Type B pancreatic cell (in vitro differentiated cells): ENCODE measurements at regions not wholly inside any gene's neighbourhood (a gene's known extent, or its start where the extent isn't known, plus 50 kb on each side); places are given as distances from the start of the nearest gene placed in this dataset.
"Not testable (repeated sequence)": the region's sequence is repeated elsewhere in the genome, so short reads cannot be mapped to it uniquely, and the experiment has no call there.

Experiments
- DNase-seq: peaks from one replicate; pipeline ENCODE4 v3.0.0; 2021; ENCODE audit warnings: mixed read lengths; ENCODE audit not compliant: unreplicated experiment; ENCODE audit errors: extremely low spot score
- H3K27ac Mint-ChIP-seq: 2 replicates; pipeline ENCODE4 v1.8.0; 2021; ENCODE audit warnings: mild to moderate bottlenecking, mixed read lengths
- H3K27me3 Mint-ChIP-seq: 2 replicates; pipeline ENCODE4 v1.8.0; 2021; ENCODE audit warnings: mixed read lengths
- H3K36me3 Mint-ChIP-seq: 2 replicates; pipeline ENCODE4 v1.8.0; 2021; ENCODE audit warnings: mixed read lengths
- H3K4me1 Mint-ChIP-seq: one replicate; pipeline ENCODE4 v1.8.0; 2021; ENCODE audit warnings: mixed read lengths; ENCODE audit not compliant: unreplicated experiment
- H3K4me3 Mint-ChIP-seq: 2 replicates; pipeline ENCODE4 v1.8.0; 2021; ENCODE audit warnings: mild to moderate bottlenecking, mixed read lengths
- H3K9me3 Mint-ChIP-seq: 2 replicates; pipeline ENCODE4 v1.8.0; 2021; ENCODE audit warnings: mixed read lengths
- TF ChIP-seq, protein P1 (sequence below): fragments of 200-600 bp; sonication (generic); conservative IDR thresholded peaks from 2 replicates; pipeline ENCODE4 v1.5.0; 2021; ENCODE audit warnings: antibody characterized with exemption, mild to moderate bottlenecking

- TF ChIP-seq, protein P1, sequence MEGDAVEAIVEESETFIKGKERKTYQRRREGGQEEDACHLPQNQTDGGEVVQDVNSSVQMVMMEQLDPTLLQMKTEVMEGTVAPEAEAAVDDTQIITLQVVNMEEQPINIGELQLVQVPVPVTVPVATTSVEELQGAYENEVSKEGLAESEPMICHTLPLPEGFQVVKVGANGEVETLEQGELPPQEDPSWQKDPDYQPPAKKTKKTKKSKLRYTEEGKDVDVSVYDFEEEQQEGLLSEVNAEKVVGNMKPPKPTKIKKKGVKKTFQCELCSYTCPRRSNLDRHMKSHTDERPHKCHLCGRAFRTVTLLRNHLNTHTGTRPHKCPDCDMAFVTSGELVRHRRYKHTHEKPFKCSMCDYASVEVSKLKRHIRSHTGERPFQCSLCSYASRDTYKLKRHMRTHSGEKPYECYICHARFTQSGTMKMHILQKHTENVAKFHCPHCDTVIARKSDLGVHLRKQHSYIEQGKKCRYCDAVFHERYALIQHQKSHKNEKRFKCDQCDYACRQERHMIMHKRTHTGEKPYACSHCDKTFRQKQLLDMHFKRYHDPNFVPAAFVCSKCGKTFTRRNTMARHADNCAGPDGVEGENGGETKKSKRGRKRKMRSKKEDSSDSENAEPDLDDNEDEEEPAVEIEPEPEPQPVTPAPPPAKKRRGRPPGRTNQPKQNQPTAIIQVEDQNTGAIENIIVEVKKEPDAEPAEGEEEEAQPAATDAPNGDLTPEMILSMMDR, result no peak
- H3K9me3 Mint-ChIP-seq, result peaks cover 5% of the 10 kb centered on the region
- no peak overlapping the region for H3K27ac Mint-ChIP-seq
- H3K4me3 Mint-ChIP-seq, result no peak overlapping the region
- no peaks in the 10 kb centered on the region for H3K4me1 Mint-ChIP-seq
- no peaks in the 10 kb centered on the region for H3K27me3 Mint-ChIP-seq
- no peaks in the 10 kb centered on the region for H3K36me3 Mint-ChIP-seq
- no peak for DNase-seq
Measured at GRCh38 chr19:34576292-34576691, 94.7 kb downstream of the WTIP start.

- no peak for DNase-seq
- H3K9me3 Mint-ChIP-seq, result peaks cover 5% of the 10 kb centered on the region
- TF ChIP-seq, protein P1, result no peak
- no peak overlapping the region for H3K27ac Mint-ChIP-seq
- H3K4me3 Mint-ChIP-seq, result no peak overlapping the region
- H3K4me1 Mint-ChIP-seq, result no peaks in the 10 kb centered on the region
- H3K36me3 Mint-ChIP-seq, result no peaks in the 10 kb centered on the region
- H3K27me3 Mint-ChIP-seq, result no peaks in the 10 kb centered on the region
Measured at GRCh38 chr19:34575206-34575605, 93.6 kb downstream of the WTIP start.

DNA sequence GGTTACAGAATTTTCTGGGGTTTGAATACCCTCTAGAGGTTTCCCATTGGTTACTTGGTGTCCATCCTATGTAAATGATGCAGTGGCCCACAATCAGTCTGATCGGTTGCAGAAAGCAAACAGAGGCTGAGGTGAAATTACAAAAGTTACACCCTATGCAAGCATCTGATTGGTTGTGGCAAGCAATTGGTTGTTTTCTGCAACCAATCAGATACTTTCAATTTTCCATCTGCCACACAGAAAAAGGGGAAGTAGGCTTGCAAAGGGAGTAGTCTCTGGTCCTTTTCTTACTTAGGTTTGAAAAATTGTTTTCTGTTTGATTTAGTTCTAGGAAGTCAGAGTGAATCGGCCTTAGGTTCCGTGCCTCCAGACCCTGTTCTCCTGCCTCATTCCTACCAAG, 93.1 kb downstream of the WTIP start:
- no peaks in the 10 kb centered on the region for H3K4me1 Mint-ChIP-seq
- H3K4me3 Mint-ChIP-seq, result no peak overlapping the region
- peaks cover 5% of the 10 kb centered on the region for H3K9me3 Mint-ChIP-seq
- TF ChIP-seq, protein P1, result no peak
- no peak overlapping the region for H3K27ac Mint-ChIP-seq
- DNase-seq, result no peak
- no peaks in the 10 kb centered on the region for H3K27me3 Mint-ChIP-seq
- no peaks in the 10 kb centered on the region for H3K36me3 Mint-ChIP-seq

DNA sequence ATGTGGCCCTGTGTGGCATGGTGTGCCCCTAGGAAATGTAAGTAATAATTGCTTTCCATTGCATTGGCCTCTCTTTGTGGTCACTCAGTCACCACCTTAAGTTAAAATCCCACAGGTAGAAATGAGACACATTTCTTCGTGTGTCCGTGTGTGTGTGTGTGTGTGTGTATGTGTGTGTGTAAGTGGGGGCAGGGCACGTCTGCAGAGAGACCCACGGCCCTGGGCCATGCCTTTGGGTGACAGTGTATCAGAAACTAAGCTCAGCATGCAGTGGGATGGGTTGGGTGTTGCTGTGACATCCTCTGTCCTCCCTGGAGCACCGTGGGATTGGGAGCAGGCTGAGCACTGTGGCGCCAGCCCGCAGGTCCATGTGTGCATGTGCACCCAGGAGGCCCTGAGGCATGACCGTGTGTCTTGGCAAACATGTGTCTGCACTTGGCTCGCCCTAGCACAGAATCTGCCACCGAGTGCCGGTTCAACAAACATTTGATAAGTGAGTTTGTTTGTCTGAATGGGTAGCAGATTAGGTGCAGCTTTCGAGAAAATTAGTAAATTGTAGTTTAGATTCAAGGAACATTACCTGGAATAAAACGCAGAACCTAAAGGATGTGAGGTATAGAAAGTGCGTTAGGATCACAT, 91.8 kb downstream of the WTIP start:
- Mint-ChIP-seq H3K27me3 (no peaks in the 10 kb centered on the region), H3K36me3 (no peaks in the 10 kb centered on the region), H3K27ac (no peak overlapping the region), H3K9me3 (peaks cover 12% of the 10 kb centered on the region), H3K4me3 (no peak overlapping the region), H3K4me1 (no peaks in the 10 kb centered on the region)
- DNase-seq, result no peak
- TF ChIP-seq, protein P1, result no peak

DNA sequence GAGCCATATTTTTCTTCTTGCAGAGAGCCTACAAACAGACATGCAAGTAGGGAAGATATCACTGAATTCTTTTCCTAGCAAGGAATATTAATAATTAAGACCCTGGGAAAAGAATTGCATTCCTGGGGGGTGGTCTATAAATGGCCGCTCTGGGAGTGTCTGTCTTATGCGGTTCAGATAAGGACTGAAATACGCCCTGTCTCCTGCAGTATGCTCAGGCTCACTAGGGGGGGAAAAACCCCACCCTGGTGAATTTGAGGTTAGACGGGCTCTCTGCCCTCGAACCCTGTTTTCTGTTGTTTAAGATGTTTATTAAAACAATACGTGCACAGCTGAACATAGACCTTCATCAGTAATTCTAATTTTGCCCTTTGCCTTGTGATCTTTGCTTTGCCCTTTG, 88.6 kb downstream of the WTIP start:
- H3K27ac Mint-ChIP-seq, DNase-seq, H3K27me3 Mint-ChIP-seq, H3K4me1 Mint-ChIP-seq, H3K4me3 Mint-ChIP-seq, H3K36me3 Mint-ChIP-seq: not testable (repeated sequence)
- H3K9me3 Mint-ChIP-seq, result peaks cover 12% of the 10 kb centered on the region

DNA sequence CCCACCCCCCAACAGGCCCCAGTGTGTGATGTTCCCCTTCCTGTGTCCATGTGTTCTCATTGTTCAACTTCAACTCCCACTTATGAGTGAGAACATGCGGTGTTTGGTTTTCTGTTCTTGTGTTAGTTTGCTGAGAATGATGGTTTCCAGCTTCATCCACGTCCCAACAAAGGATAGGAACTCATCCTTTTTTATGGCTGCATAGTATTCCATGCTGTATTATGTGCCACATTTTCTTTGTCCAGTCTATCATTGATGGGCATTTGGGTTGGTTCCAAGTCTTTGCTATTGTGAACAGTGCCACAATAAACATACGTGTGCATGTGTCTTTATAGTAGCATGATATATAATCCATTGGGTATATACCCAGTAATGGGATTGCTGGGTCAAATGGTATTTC, 80.8 kb downstream of the WTIP start:
- not testable (repeated sequence) for H3K36me3 Mint-ChIP-seq, H3K4me1 Mint-ChIP-seq, DNase-seq, H3K4me3 Mint-ChIP-seq, H3K9me3 Mint-ChIP-seq, H3K27ac Mint-ChIP-seq
- peaks cover 38% of the 10 kb centered on the region for H3K27me3 Mint-ChIP-seq
